ENCODE measurements at regions not wholly inside any gene's neighbourhood (a gene's known extent, or its start where the extent isn't known, plus 50 kb on each side); places are given as distances from the start of the nearest gene placed in this dataset.

DNA sequence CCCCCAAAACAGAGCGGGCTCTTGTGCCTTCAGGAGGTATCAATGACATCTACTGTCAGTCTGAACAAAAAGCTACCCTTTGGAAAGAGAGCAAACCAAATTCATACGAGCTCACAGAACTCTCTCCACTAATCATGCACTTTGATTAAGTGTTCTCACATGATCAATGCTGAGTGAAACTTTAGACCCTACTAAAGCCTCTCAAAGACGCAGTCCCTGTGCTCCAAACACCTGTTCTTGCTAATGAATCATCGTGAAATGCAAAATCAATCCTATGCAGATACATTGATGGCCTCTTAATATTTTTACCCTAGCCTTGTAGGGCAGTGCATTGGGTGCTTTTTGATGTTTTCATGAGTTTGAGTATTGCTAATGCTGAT lies 113.4 kb downstream of the ZBTB18 start:
- TF ChIP-seq POLR2A (IDR thresholded peaks at IDR 0.05; ENCODE audit: low read depth, low read length) (no peak), TAF1 (IDR thresholded peaks at IDR 0.05; ENCODE audit: borderline replicate concordance, low read depth, low read length) (no peak), POLR2AphosphoS5 (IDR thresholded peaks at IDR 0.05; ENCODE audit: low read depth, low read length) (no peak)
